K562 (cell line): ENCODE measurements at regions not wholly inside any gene's neighbourhood (a gene's known extent, or its start where the extent isn't known, plus 50 kb on each side); places are given as distances from the start of the nearest gene placed in this dataset.

Experiments used
- ATAC-seq: fragments of 200-7000 bp; cut with Tn5 transposase; 3 replicates; pipeline ENCODE4 v1.9.1; 2020; ENCODE audit warnings: moderate library complexity
- BruUV-seq: library from RNA; stranded (reverse); fragments of 400-500 nt; replicated peaks from 2 replicates; lab custom pipeline; 2021; lab: Mats Ljungman, UMichigan
- CTCF ChIA-PET: fragments of 300-600 bp; formaldehyde crosslinking; extraction: SDS; loops from one replicate; lab custom pipeline; 2021; ENCODE audit warnings: low intra/inter-chr PET ratio; lab: Yijun Ruan, JAX
- POLR2A ChIA-PET: fragments of 300-600, 350-650 bp; sonication (Branson Sonifier 250); formaldehyde crosslinking; extraction: SDS; loops from one replicate; lab custom pipeline; 2021; ENCODE audit warnings: antibody characterized with exemption, inconsistent platforms; lab: Yijun Ruan, JAX
- DNase-seq, 4 experiments: peaks; one replicate each; pipeline versions ENCODE4 v3.0.0 to v3.0.0-alpha.2; 2011 to 2018; ENCODE audit warnings: low spot score in 3 of 4, mixed read lengths in 3 of 4; ENCODE audit errors: extremely low read depth in 1 of 4
- FAIRE-seq: peaks from 2 replicates; lab custom pipeline; 2011; peaks lifted over from hg19 to GRCh38; lab: Jason Lieb, UNC
- H2AFZ ChIP-seq: 2 replicates; pipeline ENCODE4 v1.6.0; 2011; ENCODE audit warnings: low read depth, low read length, control low read depth, inconsistent platforms
- H3K27ac ChIP-seq: fragments of 200-600 bp; 3 replicates; pipeline ENCODE4 v1.8.0; 2011; ENCODE audit warnings: low read depth, mild to moderate bottlenecking, control low read depth, inconsistent platforms, low read length, moderate library complexity, mixed read lengths; ENCODE audit errors: extremely low read depth
- H3K27me3 ChIP-seq, 2 experiments: fragments of 300-600 bp in 1 of 2; 2 replicates in 1 of 2; 3 replicates in 1 of 2; pipeline versions ENCODE4 v1.6.0 to v1.8.0; 2011; ENCODE audit warnings: inconsistent platforms in 2 of 2, low read length in 2 of 2, mild to moderate bottlenecking in 1 of 2, mixed read lengths in 1 of 2, moderate library complexity in 1 of 2; ENCODE audit not compliant: control insufficient read depth in 2 of 2, insufficient read depth in 2 of 2
- H3K36me3 ChIP-seq: fragments of 300-600 bp; 3 replicates; pipeline ENCODE4 v1.8.0; 2011; ENCODE audit warnings: mild to moderate bottlenecking, low read length, inconsistent platforms; ENCODE audit not compliant: control insufficient read depth, insufficient read depth
- H3K4me1 ChIP-seq, 2 experiments: fragments of 200-600 bp in 1 of 2; replicated peaks in 1 of 2; 2 replicates in 1 of 2; 3 replicates in 1 of 2; pipeline versions ENCODE4 v1.5.1 to v1.8.0; 2011; ENCODE audit warnings: inconsistent platforms in 2 of 2, low read length in 2 of 2, mild to moderate bottlenecking in 1 of 2, mixed read lengths in 1 of 2, moderate library complexity in 1 of 2; ENCODE audit not compliant: control insufficient read depth in 2 of 2, insufficient read depth in 2 of 2
- H3K4me2 ChIP-seq: 2 replicates; pipeline ENCODE4 v1.6.1; 2011; ENCODE audit warnings: low read length, control low read depth, inconsistent platforms, mixed read lengths; ENCODE audit not compliant: insufficient read depth
- H3K4me3 ChIP-seq: fragments of 200-600 bp; sonication (generic), shearing (Covaris generic); 2 replicates; pipeline ENCODE4 v1.5.1; 2016; ENCODE audit warnings: control low read depth, inconsistent platforms
- H3K79me2 ChIP-seq: fragments of 200-600 bp; 3 replicates; pipeline ENCODE4 v1.8.0; 2011; ENCODE audit warnings: low read length, inconsistent platforms; ENCODE audit not compliant: control insufficient read depth, insufficient read depth
- H3K9ac ChIP-seq, 2 experiments: 2 replicates each; pipeline versions ENCODE4 v1.6.0 to v1.6.1; 2011; ENCODE audit warnings: low read depth in 2 of 2, low read length in 2 of 2, control low read depth in 1 of 2, inconsistent platforms in 1 of 2, mild to moderate bottlenecking in 1 of 2, mixed read lengths in 1 of 2; ENCODE audit not compliant: insufficient read depth in 1 of 2
- H3K9me1 ChIP-seq: one replicate; pipeline ENCODE4 v1.6.0; 2011; ENCODE audit warnings: inconsistent platforms, mild to moderate bottlenecking, low read length, moderate library complexity; ENCODE audit not compliant: control insufficient read depth, insufficient read depth
- H3K9me3 ChIP-seq: replicated peaks from 2 replicates; pipeline ENCODE4 v1.5.1; 2011; ENCODE audit warnings: low read depth, low read length, inconsistent platforms; ENCODE audit not compliant: control insufficient read depth, insufficient read depth
- H4K20me1 ChIP-seq: replicated peaks from 2 replicates; pipeline ENCODE4 v1.6.1; 2011; ENCODE audit warnings: low read length, inconsistent platforms, mixed read lengths; ENCODE audit not compliant: control insufficient read depth, insufficient read depth
- GMEB1 ChIP-seq: fragments of 250-450 bp; sonication (Bioruptor Pico); IDR thresholded peaks from 2 replicates; pipeline ENCODE4 v1.4.0; 2020; ENCODE audit warnings: mild to moderate bottlenecking
- RBM34 ChIP-seq: fragments of 200-400 bp; formaldehyde crosslinking; IDR thresholded peaks from 2 replicates; pipeline ENCODE4 v1.6.1; 2018; ENCODE audit warnings: low read length, borderline replicate concordance; ENCODE audit not compliant: insufficient read depth
- RFX5 ChIP-seq: IDR thresholded peaks from 2 replicates; pipeline ENCODE4 v1.6.1; 2011; ENCODE audit warnings: low read depth, mild to moderate bottlenecking, improper control_type of control experiment, low read length
- RREB1 ChIP-seq: fragments of 250-450 bp; sonication (Bioruptor Pico); IDR thresholded peaks from 2 replicates; pipeline ENCODE4 v1.4.0; 2020
- TAF7 ChIP-seq: fragments of 450-650 bp; IDR thresholded peaks from 2 replicates; pipeline ENCODE4 v1.6.1; 2016; ENCODE audit warnings: missing genetic modification characterization, missing compliant biosample characterization
- WGBS: fragments of 100-300 bp; shearing (Covaris generic); methylation state at CpG from one replicate; pipeline ENCODE4 v1.1.6; 2016; ENCODE audit warnings: low coverage, mixed read lengths; ENCODE audit not compliant: insufficient coverage; ENCODE audit errors: missing lambda C conversion rate; 5-methylcytosine and 5-hydroxymethylcytosine counted together
- in situ Hi-C: fragments of 300-500 bp; cut with MboI; formaldehyde crosslinking; loops from 4 replicates; pipeline ENCODE4 v1.15.0; 2018; ENCODE audit warnings: inconsistent platforms, mixed read lengths
- intact Hi-C: fragments of 100-400 bp; cut with micrococcal nuclease; formaldehyde crosslinking; loops from 2 replicates; pipeline ENCODE4 v1.14.2; 2022

- ATAC-seq (no peak), FAIRE-seq (no peak), DNase-seq (no peak)
- Histone ChIP-seq H3K79me2 (no peaks in the 10 kb centered on the region), H3K4me2 (no peak overlapping the region), H3K9me1 (no peaks in the 10 kb centered on the region), H3K4me3 (no peak overlapping the region), H3K9me3 (no peaks in the 10 kb centered on the region), H3K4me1 (no peaks in the 10 kb centered on the region), H3K36me3 (no peaks in the 10 kb centered on the region), H2AFZ (no peak overlapping the region), H3K9ac (no peak overlapping the region), H3K27me3 (no peaks in the 10 kb centered on the region), H4K20me1 (no peaks in the 10 kb centered on the region), H3K27ac (no peak overlapping the region)
- in situ Hi-C loops: no loop called here
- ChIA-PET CTCF (no interaction called here), POLR2A (interaction anchor here (1.0 kb wide), 1 partner anchor 10 kb away, joined by 3 read pairs; no protein-coding TSS in a partner anchor)
- no peak for TF ChIP-seq RBM34
- TF ChIP-seq RREB1: no peak
- TF ChIP-seq GMEB1 (CRISPR knock-in tag): no peak
- no peak for TF ChIP-seq RFX5
- TF ChIP-seq TAF7: no peak
- 0% methylated on average over 4 of the region's 6 CpGs for WGBS
- intact Hi-C loops: no loop called here
- no TSS peak for BruUV-seq
These were observed 201.9 kb downstream of the RFC3 start for GRCh38 chr13:34019870-34020269.
